ENCODE measurements at regions not wholly inside any gene's neighbourhood (a gene's known extent, or its start where the extent isn't known, plus 50 kb on each side); places are given as distances from the start of the nearest gene placed in this dataset.
A peak's percentile ranks its signal among the peaks of the same experiment; 100 is the strongest.
"Not testable (repeated sequence)": the region's sequence is repeated elsewhere in the genome, so short reads cannot be mapped to it uniquely, and the experiment has no call there.

DNA sequence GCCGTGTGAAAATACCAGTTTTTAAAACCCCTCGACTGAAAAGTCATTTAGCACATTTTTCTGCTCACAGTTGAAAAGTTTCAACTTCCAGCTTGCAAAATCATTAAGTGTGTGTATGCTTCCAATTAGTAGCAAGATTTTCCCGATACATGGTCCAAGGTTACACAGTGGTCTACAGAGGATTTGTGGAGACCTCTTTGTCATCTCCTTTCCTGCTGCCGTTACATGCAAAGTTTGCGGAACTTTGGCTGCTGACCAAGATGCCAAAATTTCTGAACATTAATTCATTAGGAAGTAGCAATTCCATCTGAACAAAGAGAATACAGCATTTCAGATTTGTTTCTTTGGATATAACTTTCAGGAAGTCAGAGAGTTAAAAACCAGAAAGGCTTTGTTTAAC, 474.6 kb downstream of the PLCL1 start:
- no peak for TF ChIP-seq CTCF (IDR thresholded peaks at IDR 0.05; ENCODE audit: control extremely low read depth, extremely low read depth)
- Histone ChIP-seq H3K36me3 (ENCODE audit: control insufficient read depth in 4 of 4, insufficient read depth in 4 of 4, low read length in 4 of 4) (no peaks in the 10 kb centered on the region), H3K9me3 (ENCODE audit: control insufficient read depth in 4 of 4, insufficient read depth in 3 of 4, low read length in 3 of 4) (no peaks in the 10 kb centered on the region), H3K27me3 (ENCODE audit: control insufficient read depth in 3 of 3, insufficient read depth in 3 of 3, low read length in 2 of 3) (no peaks in the 10 kb centered on the region), H3K4me1 (ENCODE audit: control insufficient read depth in 5 of 5, insufficient read depth in 5 of 5, low read length in 5 of 5) (peaks cover 0 to 4% (median 0%) of the 10 kb centered on the region in 5 donors), H3K9ac (ENCODE audit: insufficient read depth in 1 of 2, low read length in 2 of 2) (no peak overlapping the region), H3K27ac (ENCODE audit: low read depth in 1 of 2, low read length in 1 of 2) (no peak overlapping the region), H3K4me3 (no peak overlapping the region)
- DNase-seq = peak in 2 of 3 donors; percentile 20 to 45
- ATAC-seq (ENCODE audit: insufficient read depth, low FRiP score) = no peak
- 67 to 79% methylated on average over 5 of the region's 5 CpGs for WGBS, 2 donors

DNA sequence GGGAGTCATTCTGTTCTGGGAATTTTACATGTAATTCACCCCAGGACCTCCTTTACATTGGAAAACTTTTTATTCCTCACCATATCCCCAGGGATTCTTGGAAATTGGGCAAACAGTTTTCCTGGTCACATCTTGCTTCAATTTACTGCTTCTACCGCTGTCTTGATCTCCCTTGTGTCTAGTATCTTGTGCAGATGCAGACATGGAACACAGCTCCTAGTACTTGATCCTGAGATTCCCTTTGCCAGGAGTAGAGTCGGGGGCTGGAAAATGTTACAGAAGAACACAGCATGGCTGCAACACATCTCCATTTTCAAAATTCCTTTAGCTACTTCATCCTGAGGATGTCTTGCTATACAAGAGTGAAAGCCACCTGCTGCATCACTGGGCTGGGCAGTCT, 472.8 kb downstream of the PLCL1 start:
- WGBS, 2 donors = 94 to 95% methylated on average over 2 of the region's 2 CpGs
- no peaks in the 10 kb centered on the region for H3K9me3 ChIP-seq (ENCODE audit: control insufficient read depth in 4 of 4, insufficient read depth in 3 of 4, low read length in 3 of 4)
- ATAC-seq (ENCODE audit: insufficient read depth, low FRiP score) = no peak

GRCh38 chr2:198273660-198274059, 469.3 kb downstream of the PLCL1 start:
- Histone ChIP-seq H3K9me3 (ENCODE audit: control insufficient read depth in 4 of 4, insufficient read depth in 3 of 4, low read length in 3 of 4) (no peaks in the 10 kb centered on the region), H3K27ac (ENCODE audit: low read depth in 1 of 2, low read length in 1 of 2) (no peak overlapping the region), H3K4me3 (no peak overlapping the region), H3K27me3 (ENCODE audit: control insufficient read depth in 3 of 3, insufficient read depth in 3 of 3, low read length in 2 of 3) (no peaks in the 10 kb centered on the region), H3K9ac (ENCODE audit: insufficient read depth in 1 of 2, low read length in 2 of 2) (no peak overlapping the region), H3K36me3 (ENCODE audit: control insufficient read depth in 4 of 4, insufficient read depth in 4 of 4, low read length in 4 of 4) (no peaks in the 10 kb centered on the region), H3K4me1 (ENCODE audit: control insufficient read depth in 5 of 5, insufficient read depth in 5 of 5, low read length in 5 of 5) (peaks cover 0 to 6% (median 0%) of the 10 kb centered on the region in 5 donors)
- TF ChIP-seq CTCF (IDR thresholded peaks at IDR 0.05; ENCODE audit: control extremely low read depth, extremely low read depth) = no peak
- DNase-seq (peak in 2 of 3 donors; percentile 37 to 48), ATAC-seq (ENCODE audit: insufficient read depth, low FRiP score) (no peak)
- 60 to 72% methylated on average over 1 of the region's 1 CpG for WGBS, 2 donors

More for the DNA sequence above, 472.8 kb downstream of the PLCL1 start:
- no peaks in the 10 kb centered on the region for H3K36me3 ChIP-seq (ENCODE audit: control insufficient read depth in 4 of 4, insufficient read depth in 4 of 4, low read length in 4 of 4)
- DNase-seq = no peak
- H3K27ac ChIP-seq (ENCODE audit: low read depth in 1 of 2, low read length in 1 of 2) = no peak overlapping the region
- peaks cover 0 to 10% (median 0%) of the 10 kb centered on the region in 5 donors for H3K4me1 ChIP-seq (ENCODE audit: control insufficient read depth in 5 of 5, insufficient read depth in 5 of 5, low read length in 5 of 5)
- no peak overlapping the region for H3K9ac ChIP-seq (ENCODE audit: insufficient read depth in 1 of 2, low read length in 2 of 2)
- TF ChIP-seq CTCF (IDR thresholded peaks at IDR 0.05; ENCODE audit: control extremely low read depth, extremely low read depth) = no peak
- H3K4me3 ChIP-seq = no peak overlapping the region
- H3K27me3 ChIP-seq (ENCODE audit: control insufficient read depth in 3 of 3, insufficient read depth in 3 of 3, low read length in 2 of 3) = no peaks in the 10 kb centered on the region

GRCh38 chr2:198270157-198270556, 465.8 kb downstream of the PLCL1 start:
- H3K27me3 ChIP-seq (ENCODE audit: control insufficient read depth in 3 of 3, insufficient read depth in 3 of 3, low read length in 2 of 3); H3K9me3 ChIP-seq (ENCODE audit: control insufficient read depth in 4 of 4, insufficient read depth in 3 of 4, low read length in 3 of 4); H3K27ac ChIP-seq (ENCODE audit: low read depth in 1 of 2, low read length in 1 of 2); H3K36me3 ChIP-seq (ENCODE audit: control insufficient read depth in 4 of 4, insufficient read depth in 4 of 4, low read length in 4 of 4); H3K9ac ChIP-seq (ENCODE audit: insufficient read depth in 1 of 2, low read length in 2 of 2); H3K4me3 ChIP-seq; ATAC-seq (ENCODE audit: insufficient read depth, low FRiP score); H3K4me1 ChIP-seq (ENCODE audit: control insufficient read depth in 5 of 5, insufficient read depth in 5 of 5, low read length in 5 of 5); DNase-seq: not testable (repeated sequence)
- WGBS, 2 donors = 86 to 87% methylated on average over 2 of the region's 2 CpGs
